ENCODE measurements at regions not wholly inside any gene's neighbourhood (a gene's known extent, or its start where the extent isn't known, plus 50 kb on each side); places are given as distances from the start of the nearest gene placed in this dataset.

DNA sequence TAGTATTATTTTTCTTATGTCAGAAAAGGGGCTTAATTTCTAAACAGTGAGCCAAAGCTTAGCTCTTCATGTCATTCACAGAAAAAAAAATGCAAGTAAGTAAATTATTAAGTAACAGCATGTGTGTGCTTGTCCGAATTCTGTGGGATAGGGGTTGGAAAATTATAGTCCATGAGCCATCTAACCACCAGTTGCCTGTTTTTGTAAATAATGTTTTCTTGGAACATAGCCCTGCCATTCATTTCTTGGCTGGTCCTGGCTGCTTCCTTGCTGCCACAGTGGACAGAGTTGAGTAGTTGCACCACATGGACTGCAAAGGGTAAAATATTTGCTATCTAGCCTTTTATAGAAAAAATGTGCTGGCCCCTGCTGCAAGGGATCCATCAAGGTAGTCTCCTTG lies 513.7 kb upstream of the WWC1 start:
- no peak for DNase-seq

DNA sequence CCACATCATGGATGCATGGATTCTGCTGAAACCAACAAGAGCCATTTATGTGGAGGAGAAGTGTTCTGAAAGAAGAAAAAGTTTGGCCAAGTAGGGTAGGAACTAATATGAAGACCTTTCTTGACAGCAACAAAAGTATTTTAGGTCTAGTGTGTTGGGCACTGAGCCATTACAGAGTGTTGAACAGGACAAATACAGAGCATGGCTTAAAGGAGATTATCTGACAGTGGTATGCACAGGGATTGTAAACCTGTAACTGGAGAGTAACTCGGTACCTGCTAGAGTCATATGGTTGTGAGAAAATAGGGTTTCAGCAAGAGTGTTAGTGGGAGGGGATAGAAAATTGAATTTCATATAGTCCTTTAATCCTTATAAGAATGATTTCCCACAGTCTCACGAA lies 513.2 kb upstream of the WWC1 start:
- no peak for DNase-seq

DNA sequence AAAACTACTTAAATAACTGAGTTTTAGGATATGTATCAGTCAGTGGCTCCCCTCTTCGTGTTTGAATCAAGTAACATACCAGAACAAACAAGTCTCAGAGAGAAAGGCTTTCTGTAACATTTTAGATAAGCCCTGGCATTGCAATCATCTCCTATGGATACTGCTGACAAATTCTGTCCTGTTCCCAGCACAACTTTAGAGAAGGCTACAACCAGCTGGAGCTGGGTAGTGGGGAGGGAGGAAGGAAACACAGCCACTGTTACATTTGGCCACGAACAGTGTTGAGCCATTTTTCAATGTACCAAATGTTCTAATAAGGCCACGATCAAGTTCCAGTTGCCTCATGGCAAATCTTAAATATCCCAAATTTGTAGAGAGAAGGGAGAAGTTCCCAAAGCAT lies 511.8 kb upstream of the WWC1 start:
- DNase-seq = no peak

DNA sequence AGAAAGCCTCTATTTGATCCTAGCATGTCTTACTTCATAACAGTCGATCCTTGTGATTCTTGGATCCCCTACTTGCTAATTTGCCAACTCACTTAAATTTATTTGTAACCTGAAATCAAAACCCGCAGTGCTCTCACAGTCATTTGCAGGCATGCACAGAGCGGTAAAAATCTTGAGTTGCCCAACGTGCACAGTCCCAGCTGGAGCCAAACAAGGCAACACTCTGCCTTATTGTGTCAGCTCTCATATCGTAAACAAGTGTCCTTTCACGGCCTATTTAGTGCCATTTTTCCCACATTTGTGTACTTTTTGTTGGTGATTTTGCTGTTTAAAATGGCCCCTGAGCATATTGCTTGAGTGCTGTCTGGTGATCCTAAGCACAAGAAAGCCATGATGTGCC lies 511.3 kb upstream of the WWC1 start:
- no peak for DNase-seq

DNA sequence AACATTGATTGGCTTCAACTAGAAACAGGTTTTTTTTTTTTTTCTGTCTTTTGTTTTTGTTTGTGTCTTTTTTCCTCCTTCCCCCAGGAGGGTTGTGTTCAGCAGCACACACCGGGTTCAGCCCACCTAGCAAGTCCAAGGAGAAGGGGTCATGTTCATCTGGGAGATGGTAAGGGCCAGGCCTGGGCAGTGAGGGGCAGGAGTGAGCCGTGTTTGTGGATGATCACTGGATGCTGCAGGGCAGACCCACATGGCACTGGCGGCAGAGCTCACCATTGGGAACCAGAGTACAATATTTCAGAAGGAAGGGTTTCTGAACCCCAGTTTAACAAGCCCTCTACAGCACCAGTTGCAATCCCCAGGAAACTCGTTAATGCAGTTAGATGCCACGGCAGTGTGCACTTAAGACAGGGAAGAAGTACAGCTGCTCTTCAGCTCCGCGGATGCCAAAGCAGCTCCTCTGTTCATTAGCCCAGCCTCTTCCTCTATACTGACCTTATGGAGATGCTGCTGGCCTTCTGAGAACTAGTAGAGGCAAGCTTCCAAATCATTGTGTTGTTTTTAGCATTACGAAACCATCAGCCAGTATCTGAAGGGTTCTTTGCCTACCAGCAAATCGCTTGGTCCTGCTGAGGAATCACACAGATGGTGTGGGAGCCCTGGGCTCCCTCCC lies 508.2 kb upstream of the WWC1 start:
- no peak for DNase-seq

DNA sequence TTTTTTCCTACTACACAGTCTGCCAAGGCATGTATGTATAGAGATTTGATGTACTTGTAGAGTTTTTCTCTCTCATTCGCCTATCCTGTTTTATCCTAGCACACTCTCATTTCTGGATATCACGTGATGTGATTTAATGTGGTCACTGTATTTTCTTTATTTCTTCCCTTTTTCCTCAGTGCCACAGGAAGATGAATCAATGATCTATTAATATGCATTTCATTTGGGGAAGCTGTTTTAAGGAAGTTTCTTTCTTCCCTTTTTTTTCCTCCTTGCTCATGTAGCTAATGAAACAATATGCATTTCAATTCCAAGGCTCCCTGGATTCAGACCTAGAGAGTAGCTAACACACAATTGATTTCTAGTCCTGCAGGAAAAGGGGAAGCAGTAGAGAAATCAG lies 506.3 kb upstream of the WWC1 start:
- DNase-seq = no peak

DNA sequence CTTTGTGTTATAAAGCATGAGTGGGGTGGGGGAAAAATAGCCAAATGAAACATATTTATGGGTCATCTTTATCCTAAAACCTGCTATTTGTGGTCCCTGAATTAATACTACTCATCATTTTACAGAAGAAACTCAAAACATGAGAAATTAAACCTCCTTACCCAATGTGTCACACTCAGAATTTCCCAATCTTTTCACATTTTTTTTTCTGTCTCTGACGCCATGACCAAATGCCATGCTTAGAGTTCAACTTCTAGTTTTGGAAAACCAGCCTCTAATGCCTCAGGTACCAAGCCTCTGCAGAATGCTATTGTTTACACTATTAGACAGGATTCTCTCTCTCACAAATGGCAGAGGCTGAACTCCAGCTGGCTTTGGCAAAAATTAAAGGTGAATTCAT lies 505.5 kb upstream of the WWC1 start:
- no peak for DNase-seq

DNA sequence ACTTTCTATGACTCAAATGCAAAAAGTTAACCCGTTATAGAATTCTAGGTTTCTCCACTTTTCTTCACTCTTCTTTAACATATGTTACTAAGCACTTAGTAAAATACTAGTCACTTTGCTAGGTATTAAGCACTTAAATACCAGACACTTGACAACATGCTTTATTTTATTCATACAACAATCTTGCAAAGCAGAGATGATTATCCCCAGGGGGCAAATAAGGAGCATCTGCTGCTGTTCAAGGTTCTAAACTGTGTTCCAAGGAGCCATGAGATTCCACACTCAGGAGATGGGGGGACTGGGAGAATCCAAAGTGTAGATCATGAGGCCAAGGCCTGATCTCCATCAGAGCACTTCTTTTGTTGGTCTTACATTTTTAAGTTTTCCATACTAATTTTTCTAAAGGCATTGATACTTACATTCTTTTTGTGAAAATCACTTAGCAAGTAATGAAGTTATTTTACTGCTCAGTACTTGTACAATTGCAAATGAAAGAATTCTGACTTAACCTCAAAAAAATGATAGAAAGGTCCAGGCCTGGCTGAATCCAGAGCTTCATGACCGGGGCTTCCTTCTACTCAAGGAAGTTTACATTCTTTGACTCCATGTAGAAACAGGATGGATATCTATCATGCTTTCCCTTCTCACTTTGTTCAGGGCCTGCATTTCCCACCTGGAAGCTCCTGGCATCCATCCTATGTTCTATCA lies 504.4 kb upstream of the WWC1 start:
- no peak for DNase-seq

DNA sequence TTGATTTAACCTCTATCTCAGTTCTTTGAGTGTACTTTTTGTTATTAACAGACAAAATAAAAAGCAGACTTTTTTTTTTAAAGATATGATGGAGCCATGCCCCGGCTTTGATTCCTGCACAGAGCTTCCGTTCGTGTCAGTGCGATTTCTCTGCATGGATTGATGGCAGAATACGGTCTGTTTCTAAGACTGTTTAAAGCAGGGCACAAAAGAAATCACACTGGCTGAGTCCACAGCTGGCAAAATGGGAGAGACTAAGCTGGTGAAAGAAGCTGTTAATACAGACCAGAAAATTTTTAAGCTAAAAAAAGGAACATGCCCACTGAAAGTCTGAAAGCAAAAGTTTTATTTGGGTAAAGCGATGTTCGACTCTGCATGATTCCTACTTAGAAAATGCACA lies 501.4 kb upstream of the WWC1 start:
- no peak for DNase-seq

DNA sequence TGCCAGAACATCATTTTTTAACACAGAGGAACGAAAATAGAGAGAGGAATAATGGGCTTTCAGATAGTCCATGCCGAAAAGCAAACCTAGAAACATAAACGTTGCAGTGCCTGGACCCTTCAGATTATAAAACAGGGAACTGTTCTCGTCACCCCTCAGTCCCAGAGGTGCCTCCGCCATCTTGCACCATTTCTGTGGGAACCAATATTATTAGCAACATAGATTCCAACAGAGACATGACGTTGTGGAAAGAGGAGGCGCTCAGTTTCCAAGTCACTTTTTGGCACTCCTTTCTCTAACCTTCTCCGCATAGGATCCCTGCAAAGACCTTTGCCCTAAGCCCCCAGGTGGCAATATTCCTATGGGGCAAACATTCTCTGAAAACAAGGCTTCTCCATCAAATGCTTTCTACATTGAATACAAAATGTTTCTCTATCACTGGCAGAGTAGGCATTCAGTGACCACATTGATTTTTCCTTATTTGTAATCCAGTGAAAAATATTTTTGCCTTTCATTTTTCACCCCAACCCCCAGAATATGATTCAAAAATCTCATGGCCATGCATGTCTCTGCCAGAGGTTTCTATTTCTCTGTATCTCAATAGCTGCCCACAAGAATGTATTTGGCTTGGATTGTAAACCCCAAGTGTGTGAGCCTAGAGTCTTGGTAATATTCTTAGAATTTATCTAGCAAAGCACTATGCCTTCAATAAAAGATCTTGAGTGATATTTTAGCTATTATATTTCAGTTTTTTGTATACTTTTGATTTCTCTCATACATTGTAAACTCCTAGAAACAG lies 500.8 kb upstream of the WWC1 start:
- DNase-seq = no peak

DNA sequence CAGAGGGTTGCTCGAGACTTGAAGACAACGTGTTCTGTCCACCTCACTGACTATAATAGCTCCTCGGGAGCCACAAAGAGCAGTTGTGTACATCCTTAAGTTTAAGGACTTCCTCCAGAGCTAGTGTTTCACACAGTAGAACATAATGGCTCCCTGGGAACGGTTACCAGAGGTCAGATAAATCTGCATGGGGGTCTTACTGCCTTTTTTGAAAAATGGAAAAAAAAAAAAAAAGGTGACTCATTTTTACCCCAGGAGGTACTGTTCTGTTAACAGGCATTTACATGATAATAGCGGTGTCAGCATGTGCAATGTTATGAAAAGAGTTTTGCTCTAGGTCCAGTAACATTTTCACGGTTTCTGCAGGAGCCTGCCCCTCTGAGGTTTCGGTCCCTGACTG lies 498.9 kb upstream of the WWC1 start:
- no peak for DNase-seq

DNA sequence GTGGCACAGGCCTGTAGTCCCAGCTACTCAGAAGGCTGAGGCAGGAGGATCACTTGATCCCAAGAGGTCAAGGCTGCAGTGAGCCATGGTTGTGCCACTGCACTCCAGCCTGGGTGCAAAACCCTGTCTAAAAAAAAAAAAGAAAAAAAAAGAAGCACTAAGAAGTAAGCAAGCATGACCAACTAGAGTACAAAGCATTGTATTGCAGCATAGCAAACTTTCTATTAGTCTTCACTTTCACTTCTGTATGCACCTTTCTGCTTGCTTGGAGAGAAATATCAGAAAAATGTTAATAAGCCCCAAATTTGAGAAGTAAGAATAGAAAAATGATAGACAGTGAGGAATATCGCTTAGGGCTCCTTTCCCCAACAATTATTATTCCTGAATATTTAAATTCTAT lies 497.7 kb upstream of the WWC1 start:
- no peak for DNase-seq

DNA sequence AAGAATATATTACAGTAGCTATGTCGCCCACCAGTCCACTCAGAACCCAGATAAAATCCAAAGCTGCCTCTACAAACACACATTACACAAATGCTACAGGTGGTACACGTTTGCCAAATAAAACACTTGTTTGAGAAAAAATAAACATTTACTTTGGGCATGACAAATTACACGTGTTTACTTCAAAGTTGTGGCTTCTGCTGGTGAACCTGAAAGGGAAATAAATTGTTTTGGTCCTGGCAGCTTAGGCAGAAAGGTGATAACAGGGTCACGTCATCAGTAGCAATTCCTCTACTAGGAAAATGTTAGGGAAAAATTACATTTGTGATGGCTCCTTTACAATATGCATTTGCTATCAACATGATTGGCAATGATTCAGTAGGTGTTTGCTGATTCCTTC lies 497.3 kb upstream of the WWC1 start:
- DNase-seq = no peak

DNA sequence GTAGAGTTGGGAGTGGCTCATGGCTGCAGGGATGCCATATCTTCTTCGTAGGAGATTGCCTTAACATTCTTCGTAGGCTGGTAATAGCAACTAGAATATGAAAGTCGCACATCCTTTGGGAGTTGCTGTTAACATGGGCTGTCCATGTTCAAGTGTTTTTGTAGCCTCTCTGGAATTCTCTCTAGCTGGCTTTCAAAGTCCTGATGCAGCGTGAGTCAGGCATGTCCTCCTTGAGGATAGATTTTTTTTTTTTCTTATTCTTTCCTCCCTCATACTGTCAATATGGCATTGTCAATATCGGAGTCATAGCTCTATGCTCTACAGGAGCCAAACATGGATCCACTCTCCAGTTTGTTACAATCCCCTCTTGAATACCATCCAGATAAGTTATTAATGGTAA lies 494.8 kb upstream of the WWC1 start:
- no peak for DNase-seq

DNA sequence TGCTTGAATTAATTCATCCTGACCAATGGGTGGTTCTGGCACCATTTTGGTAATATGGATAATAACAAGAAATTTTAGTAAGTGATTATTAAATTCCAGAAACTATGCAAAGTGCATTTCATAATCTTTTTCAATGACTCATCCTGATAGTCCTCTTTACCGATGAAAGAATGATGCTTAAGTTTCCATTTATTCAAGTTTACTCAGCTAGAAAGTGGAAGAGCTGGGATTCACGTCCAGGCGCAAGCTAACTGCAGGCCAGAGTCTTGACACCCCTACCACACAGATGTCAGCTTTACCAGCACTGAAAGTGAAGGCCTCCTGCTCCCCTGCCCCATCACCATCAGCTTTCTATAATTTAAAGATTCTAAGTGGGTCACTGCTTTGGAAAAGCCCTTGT lies 493.5 kb upstream of the WWC1 start:
- no peak for DNase-seq

DNA sequence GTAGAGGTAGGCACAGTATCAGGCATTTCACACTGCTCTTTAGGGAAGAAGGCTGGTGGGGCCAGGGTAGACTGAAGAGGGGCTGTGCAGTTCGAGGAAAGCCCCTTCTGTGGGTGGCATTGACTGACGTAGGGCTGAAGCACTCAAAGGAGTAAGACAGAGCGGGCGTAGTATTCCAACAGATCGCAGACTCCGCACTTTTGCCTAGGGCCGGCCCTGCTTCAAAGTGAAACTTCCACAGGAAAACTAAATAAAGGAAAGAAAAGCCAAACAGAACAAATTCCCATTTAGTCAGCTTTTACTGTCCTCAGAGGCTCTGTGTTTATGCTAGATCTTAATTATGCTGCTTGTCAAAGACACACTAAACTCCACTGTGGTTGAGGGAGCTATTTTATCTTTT lies 493.0 kb upstream of the WWC1 start:
- no peak for DNase-seq

DNA sequence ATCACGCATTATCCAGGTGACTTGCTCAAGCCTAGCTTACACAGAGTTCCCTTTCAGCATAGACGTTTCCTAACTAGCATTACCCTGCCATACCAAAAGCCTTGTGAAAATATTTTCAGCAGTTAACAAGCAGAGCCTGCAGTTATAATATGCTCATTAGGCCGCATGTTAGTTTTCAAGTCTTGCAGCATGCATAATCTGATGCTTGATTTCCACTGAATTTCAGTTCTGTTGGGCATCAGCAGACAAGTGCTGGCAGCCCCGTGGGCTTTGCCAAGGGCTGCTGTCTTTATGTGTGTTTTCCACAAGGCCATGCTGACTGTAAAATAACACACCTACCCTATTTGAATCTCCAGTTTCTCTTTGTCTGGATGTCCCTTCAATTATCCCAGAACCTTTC lies 491.0 kb upstream of the WWC1 start:
- no peak for DNase-seq

DNA sequence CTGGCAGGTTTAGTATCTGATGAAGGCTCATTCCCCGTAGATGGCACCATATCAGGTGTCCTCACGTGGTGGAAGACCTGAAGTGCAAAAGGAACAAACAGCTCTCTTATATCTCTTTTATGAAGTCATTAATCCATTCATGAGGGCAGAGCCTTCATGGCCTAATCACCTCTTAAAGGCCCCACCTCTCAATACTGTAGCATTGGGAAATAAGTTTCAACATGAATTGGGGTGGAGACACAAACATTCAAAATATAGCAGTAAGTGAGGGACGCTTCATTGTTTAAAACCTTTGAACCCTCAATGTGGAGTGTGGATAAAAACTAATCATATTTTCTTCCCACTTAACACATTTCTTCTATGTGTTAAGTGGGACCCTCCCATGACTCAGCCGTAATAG lies 489.4 kb upstream of the WWC1 start:
- DNase-seq = no peak

DNA sequence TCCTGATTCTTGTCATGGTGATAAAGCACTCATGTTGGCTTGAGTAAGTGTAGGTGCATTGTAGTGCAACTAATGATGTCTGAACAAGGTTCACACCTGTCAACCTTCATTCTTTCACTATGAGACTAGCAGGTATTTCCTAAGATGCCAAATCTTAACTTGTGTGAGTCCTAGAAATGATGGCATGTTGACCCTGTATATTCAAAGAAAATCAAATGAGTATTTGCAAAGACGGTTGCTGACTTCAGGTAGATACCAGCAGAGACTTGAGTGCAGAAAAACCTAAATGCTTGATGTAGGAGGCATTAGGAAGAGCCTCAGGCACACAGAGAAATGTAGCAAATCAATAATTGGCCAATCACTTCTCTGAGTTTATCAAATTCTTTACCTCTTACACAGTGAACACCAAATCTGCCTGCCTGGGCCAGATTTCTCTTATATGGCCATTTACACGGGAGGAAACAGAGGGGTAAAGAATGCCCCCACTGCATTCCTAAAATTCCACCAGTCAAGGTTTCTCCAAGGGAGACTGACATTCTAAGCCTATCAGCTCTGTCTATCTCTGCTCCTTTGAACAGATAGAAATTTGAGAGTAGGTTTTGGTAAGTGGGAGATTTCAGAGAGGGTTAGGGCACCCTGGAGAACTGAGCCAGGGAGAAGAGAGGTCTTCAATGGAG lies 488.6 kb upstream of the WWC1 start:
- DNase-seq = no peak

DNA sequence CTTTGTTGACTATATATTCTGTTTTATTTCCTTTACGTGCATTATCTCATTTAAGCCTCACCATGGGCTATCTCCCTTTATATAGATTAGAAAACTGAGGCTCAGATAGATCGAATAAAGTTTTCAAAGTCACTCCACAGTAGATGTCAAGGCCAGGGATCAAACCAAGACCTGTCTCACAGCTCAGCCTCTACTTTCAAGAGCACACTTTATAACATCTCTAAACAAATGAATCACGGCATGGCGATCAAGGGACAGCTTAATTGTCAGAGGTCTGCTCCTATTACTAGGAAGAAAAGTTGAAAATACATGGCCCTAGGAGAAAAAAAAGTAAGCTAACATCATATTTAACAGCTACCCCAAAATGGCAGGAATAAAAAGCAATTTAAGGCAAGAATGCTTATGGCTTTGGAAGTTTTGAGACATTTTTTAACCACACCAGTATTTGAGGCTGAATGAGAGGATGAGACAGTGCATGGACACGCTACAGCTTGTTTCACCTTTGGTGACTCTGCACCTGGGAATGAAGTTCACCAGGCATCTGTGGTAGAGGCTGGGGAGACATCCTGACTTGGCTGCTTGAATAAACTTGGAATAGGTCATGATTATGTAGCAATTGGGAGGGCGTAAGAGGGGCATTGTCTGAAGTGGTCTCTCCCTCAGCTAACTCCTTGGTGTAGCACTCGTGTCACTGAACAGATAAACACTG lies 486.8 kb upstream of the WWC1 start:
- no peak for DNase-seq

DNA sequence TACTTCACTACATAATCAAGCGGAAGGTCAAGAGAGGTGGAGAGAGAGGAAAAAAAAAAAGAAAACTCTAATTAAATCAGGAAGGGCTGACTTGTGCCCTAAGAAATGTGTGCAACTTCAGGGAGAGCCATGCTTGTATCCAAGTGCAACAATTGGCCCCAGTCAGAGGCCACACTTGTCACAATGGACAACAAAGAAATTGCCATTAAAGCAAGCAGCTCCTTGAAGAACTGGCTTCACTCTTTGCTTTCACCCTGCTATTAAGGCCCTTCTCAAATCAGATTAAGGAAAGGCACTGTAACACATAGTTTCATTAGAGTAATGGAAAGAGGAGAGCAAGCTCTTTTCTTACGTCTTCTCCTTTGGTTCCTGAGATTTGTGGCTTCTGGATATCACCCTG lies 480.9 kb upstream of the WWC1 start:
- no peak for DNase-seq

DNA sequence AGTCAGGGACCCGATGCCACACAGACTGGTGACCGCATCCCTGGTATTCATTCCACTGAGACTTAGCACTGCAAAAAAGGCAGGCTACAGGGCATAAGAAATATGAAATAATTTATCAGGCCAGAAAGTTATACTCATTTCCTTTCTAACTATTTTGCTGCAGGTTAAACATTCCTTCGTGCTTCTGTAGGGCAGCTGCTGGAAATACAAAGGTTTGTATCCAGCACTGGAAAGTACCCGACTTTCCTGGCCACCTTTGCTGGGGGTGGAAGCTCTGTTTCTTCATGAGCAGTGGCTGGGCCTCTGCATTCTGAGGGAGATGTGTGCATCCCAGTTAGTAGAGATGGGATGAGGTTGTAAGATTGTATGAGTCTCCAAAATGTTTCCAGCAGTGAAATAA lies 478.6 kb upstream of the WWC1 start:
- DNase-seq = no peak

DNA sequence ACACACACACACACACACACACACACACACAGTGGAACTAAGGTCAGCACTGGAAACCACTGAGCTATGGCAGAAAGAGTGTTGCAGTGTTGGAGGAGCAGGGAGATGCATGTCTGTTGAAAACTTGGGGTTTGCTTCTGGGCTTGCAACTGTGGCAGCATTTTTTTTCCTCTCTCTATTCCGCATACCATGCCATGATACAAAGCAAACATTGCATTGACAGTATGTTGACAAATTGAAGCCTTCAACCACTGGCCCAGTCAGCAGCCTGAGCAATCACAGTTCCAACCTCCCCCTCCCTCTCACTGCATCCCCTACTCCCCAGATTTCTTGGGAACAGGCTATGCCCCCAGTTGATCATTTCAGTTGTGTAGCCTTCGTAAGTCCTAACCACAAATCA lies 478.1 kb upstream of the WWC1 start:
- DNase-seq = no peak

Measured in CD4-positive, alpha-beta T cell treated with Interleukin-17A for 1 hour (primary cell).